ENCODE measurements at regions not wholly inside any gene's neighbourhood (a gene's known extent, or its start where the extent isn't known, plus 50 kb on each side); places are given as distances from the start of the nearest gene placed in this dataset.

GRCh38 chr12:29039013-29039412, 110.1 kb upstream of the FAR2 start:
- peak; percentile 95 for DNase-seq (ENCODE audit: low read depth)
- H3K4me3 ChIP-seq (ENCODE audit: low read length): no peak overlapping the region

DNA sequence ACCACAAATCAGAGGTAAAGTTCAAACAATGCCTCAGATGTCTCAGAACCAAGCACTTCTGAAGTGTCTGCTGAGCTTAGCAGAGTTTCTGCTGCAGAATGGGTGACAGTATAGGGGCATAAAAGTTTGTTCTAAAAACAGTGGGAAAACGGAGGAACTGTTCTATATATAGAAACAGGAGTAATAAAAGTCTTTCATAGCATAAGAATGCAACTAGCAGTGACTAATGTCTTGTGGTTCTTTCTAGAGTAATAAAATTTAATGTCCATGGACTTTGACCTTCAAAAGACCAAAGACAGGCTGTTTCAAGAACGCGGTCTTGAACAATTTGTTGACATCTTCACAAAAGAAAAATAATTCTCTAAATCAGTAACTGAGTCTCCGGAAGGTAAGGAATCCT, 107.5 kb upstream of the FAR2 start:
- no peak for TF ChIP-seq CTCF (conservative IDR thresholded peaks at IDR 0.05; ENCODE audit: low read length)
- DNase-seq (ENCODE audit: low read depth): peak; percentile 82
- no peak overlapping the region for H3K4me3 ChIP-seq (ENCODE audit: low read length)

More at GRCh38 chr12:29039013-29039412, 110.1 kb upstream of the FAR2 start:
- TF ChIP-seq CTCF (conservative IDR thresholded peaks at IDR 0.05; ENCODE audit: low read length): no peak

- no peak for TF ChIP-seq CTCF (conservative IDR thresholded peaks at IDR 0.05; ENCODE audit: low read length)
- peak; percentile 71 for DNase-seq (ENCODE audit: low read depth)
- no peak overlapping the region for H3K4me3 ChIP-seq (ENCODE audit: low read length)
Observed at GRCh38 chr12:29043069-29043468, 106.0 kb upstream of the FAR2 start.

GRCh38 chr12:29044799-29045198, 104.3 kb upstream of the FAR2 start:
- H3K4me3 ChIP-seq (ENCODE audit: low read length): no peak overlapping the region
- no peak for DNase-seq (ENCODE audit: low read depth)
- no peak for TF ChIP-seq CTCF (conservative IDR thresholded peaks at IDR 0.05; ENCODE audit: low read length)

GRCh38 chr12:29048787-29049186, 100.3 kb upstream of the FAR2 start:
- DNase-seq (ENCODE audit: low read depth): no peak
- TF ChIP-seq CTCF (conservative IDR thresholded peaks at IDR 0.05; ENCODE audit: low read length): no peak
- H3K4me3 ChIP-seq (ENCODE audit: low read length): no peak overlapping the region

DNA sequence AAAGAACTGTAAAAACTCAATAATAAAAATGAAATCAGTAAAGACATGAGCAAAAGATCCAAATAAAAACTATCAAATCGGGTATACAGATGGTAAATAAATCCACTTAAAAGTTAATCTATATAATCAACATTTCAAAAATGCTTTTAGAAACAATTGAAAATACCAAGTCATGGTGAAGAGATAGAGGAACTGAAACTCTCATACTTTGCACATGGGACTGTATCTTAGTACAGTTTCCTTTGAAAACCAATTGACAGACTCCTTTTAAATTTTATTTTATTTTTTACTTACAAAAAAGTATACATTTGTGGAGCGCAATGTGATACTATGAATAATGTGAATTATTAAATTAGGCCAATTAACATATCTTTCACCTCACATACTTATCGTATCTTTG, 98.6 kb upstream of the FAR2 start:
- no peak overlapping the region for H3K4me3 ChIP-seq (ENCODE audit: low read length)
- DNase-seq (ENCODE audit: low read depth): no peak
- TF ChIP-seq CTCF (conservative IDR thresholded peaks at IDR 0.05; ENCODE audit: low read length): no peak

DNA sequence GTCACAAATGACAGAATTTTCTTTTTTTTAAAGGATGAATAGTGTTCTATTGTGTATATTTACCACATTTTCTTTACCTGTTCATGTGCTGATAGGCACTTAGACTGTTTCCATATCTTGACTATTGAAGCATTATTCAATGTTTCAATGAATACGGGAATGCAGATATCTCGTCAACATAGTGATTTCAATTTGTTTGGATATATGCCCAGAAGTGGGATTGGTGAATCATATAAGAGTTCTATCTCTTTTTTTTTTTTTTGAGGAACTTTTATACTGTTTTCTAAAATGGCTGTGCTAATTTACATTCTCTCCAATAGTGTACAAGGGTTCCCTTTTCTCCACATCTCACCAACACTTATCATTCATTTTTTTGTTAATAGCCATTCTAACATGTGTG, 97.9 kb upstream of the FAR2 start:
- H3K4me3 ChIP-seq (ENCODE audit: low read length): no peak overlapping the region
- no peak for TF ChIP-seq CTCF (conservative IDR thresholded peaks at IDR 0.05; ENCODE audit: low read length)
- no peak for DNase-seq (ENCODE audit: low read depth)

Data from AG10803 (cell line).